Upper lobe of left lung (tissue), 4 donors: ENCODE measurements at regions not wholly inside any gene's neighbourhood (a gene's known extent, or its start where the extent isn't known, plus 50 kb on each side); places are given as distances from the start of the nearest gene placed in this dataset.

Experiments used
- CTCF ChIP-seq, 6 experiments: fragments of 450-650 bp in 4 of 6; fragments of 200-600 bp in 2 of 6; sonication (generic) in 2 of 6; IDR thresholded peaks; one replicate each; pipeline ENCODE4 v1.5.1; 2016 to 2019; ENCODE audit warnings: antibody characterized with exemption in 6 of 6
- EP300 ChIP-seq, 4 donors: sonication (generic); formaldehyde crosslinking; IDR thresholded peaks; one replicate each; pipeline ENCODE4 v1.5.1; 2017; ENCODE audit warnings: antibody characterized with exemption in 4 of 4, control low read depth in 2 of 4

- TF ChIP-seq EP300 (IDR thresholded peaks at IDR 0.05) (no peak), CTCF (IDR thresholded peaks at IDR 0.05) (no peak)
Measured at GRCh38 chr15:25055356-25056068, 100.7 kb downstream of the SNRPN start.
